ENCODE measurements at regions not wholly inside any gene's neighbourhood (a gene's known extent, or its start where the extent isn't known, plus 50 kb on each side); places are given as distances from the start of the nearest gene placed in this dataset.

- TF ChIP-seq EZH2 (IDR thresholded peaks at IDR 0.05; ENCODE audit: borderline replicate concordance, control insufficient read depth, low read depth, low read length): no peak
- TF ChIP-seq REST (IDR thresholded peaks at IDR 0.05; ENCODE audit: low read depth, low read length): no peak
- no peak for TF ChIP-seq EP300 (IDR thresholded peaks at IDR 0.05; ENCODE audit: borderline replicate concordance in 1 of 2, control insufficient read depth in 1 of 2, low read depth in 2 of 2, low read length in 2 of 2)
- TF ChIP-seq CTCF (IDR thresholded peaks at IDR 0.05 in 2 of 3, conservative IDR thresholded peaks at IDR 0.05 in 1 of 3; ENCODE audit: control insufficient read depth in 2 of 3, extremely low read depth in 1 of 3, insufficient read depth in 1 of 3, low read depth in 3 of 3, low read length in 3 of 3): no peak
- no peak for TF ChIP-seq MAX (IDR thresholded peaks at IDR 0.05; ENCODE audit: low read depth, low read length)
- no peak for TF ChIP-seq NFYB (IDR thresholded peaks at IDR 0.05; ENCODE audit: insufficient read depth, low read depth, low read length)
- no peak for TF ChIP-seq NBN (IDR thresholded peaks at IDR 0.05)
- no peak for TF ChIP-seq MYC (IDR thresholded peaks at IDR 0.05; ENCODE audit: insufficient read depth, insufficient read length, insufficient replicate concordance, low read length, severe bottlenecking)
- TF ChIP-seq SIN3A (IDR thresholded peaks at IDR 0.05; ENCODE audit: low read depth, low read length): no peak
- TF ChIP-seq JUND (IDR thresholded peaks at IDR 0.05; ENCODE audit: low read depth, low read length): no peak
- no peak for TF ChIP-seq ATF2 (IDR thresholded peaks at IDR 0.05; ENCODE audit: low read length)
- TF ChIP-seq RAD21 (IDR thresholded peaks at IDR 0.05; ENCODE audit: insufficient read depth, low read depth, low read length): no peak
- TF ChIP-seq BCL11A (IDR thresholded peaks at IDR 0.05; ENCODE audit: low read depth, low read length): no peak
- TF ChIP-seq RCOR1 (conservative IDR thresholded peaks at IDR 0.05; ENCODE audit: low read depth, low read length): no peak
Measured at GRCh38 chr2:217469203-217469810, 533.5 kb downstream of the TNS1 start.

Measured in GM12878 (cell line).